CD8-positive, alpha-beta memory T cell (primary cell): ENCODE measurements at regions not wholly inside any gene's neighbourhood (a gene's known extent, or its start where the extent isn't known, plus 50 kb on each side); places are given as distances from the start of the nearest gene placed in this dataset.

Source experiments
- CTCF ChIA-PET: fragments of 350-600 bp; sonication (Branson Sonifier 250); formaldehyde crosslinking; loops from one replicate; lab custom pipeline; 2021; ENCODE audit warnings: antibody characterized with exemption; lab: Charles Lee
- POLR2A ChIA-PET: fragments of 350-600 bp; sonication (Branson Sonifier 250); formaldehyde crosslinking; loops from one replicate; lab custom pipeline; 2021; ENCODE audit warnings: antibody characterized with exemption; lab: Charles Lee
- DNase-seq, 5 donors: peaks; one replicate each; pipeline versions ENCODE4 v3.0.0 to v3.0.0-alpha.2; 2020 to 2022; ENCODE audit warnings: mixed read lengths in 1 of 5
- H3K27ac ChIP-seq: one replicate; pipeline ENCODE4 v1.7.0; 2013; ENCODE audit warnings: low read depth, mild to moderate bottlenecking, low read length, moderate library complexity
- H3K27me3 ChIP-seq: 2 replicates; pipeline ENCODE4 v1.7.0; 2013; ENCODE audit warnings: low read length, mild to moderate bottlenecking; ENCODE audit not compliant: insufficient read depth, poor library complexity, severe bottlenecking
- H3K36me3 ChIP-seq: 2 replicates; pipeline ENCODE4 v1.7.0; 2013; ENCODE audit warnings: mild to moderate bottlenecking, low read length, moderate library complexity; ENCODE audit not compliant: insufficient read depth
- H3K4me1 ChIP-seq: 2 replicates; pipeline ENCODE4 v1.7.0; 2013; ENCODE audit warnings: mild to moderate bottlenecking, low read length, moderate library complexity; ENCODE audit not compliant: insufficient read depth
- H3K4me3 ChIP-seq: 2 replicates; pipeline ENCODE4 v1.7.0; 2013; ENCODE audit warnings: mild to moderate bottlenecking, low read length
- H3K9me3 ChIP-seq: 2 replicates; pipeline ENCODE4 v1.7.0; 2013; ENCODE audit warnings: mild to moderate bottlenecking, low read length
- H3K27ac Mint-ChIP-seq, 8 donors: one replicate each; pipeline ENCODE4 v1.8.0; 2020 to 2021; ENCODE audit warnings: mixed read lengths in 8 of 8, mild to moderate bottlenecking in 6 of 8, inconsistent platforms in 3 of 8, moderate library complexity in 3 of 8
- H3K27me3 Mint-ChIP-seq, 2 donors: one replicate each; pipeline ENCODE4 v1.8.0; 2020 to 2021; ENCODE audit warnings: mixed read lengths in 2 of 2, mild to moderate bottlenecking in 1 of 2, moderate library complexity in 1 of 2
- H3K36me3 Mint-ChIP-seq, 3 donors: one replicate each; pipeline ENCODE4 v1.8.0; 2020 to 2021; ENCODE audit warnings: mixed read lengths in 3 of 3, inconsistent platforms in 1 of 3, mild to moderate bottlenecking in 1 of 3
- H3K4me1 Mint-ChIP-seq, 3 donors: one replicate each; pipeline ENCODE4 v1.8.0; 2020 to 2021; ENCODE audit warnings: mixed read lengths in 3 of 3, inconsistent platforms in 1 of 3, mild to moderate bottlenecking in 1 of 3
- H3K4me3 Mint-ChIP-seq, 7 donors: one replicate each; pipeline ENCODE4 v1.8.0; 2020 to 2021; ENCODE audit warnings: mixed read lengths in 7 of 7, mild to moderate bottlenecking in 6 of 7, moderate library complexity in 4 of 7, inconsistent platforms in 2 of 7
- H3K9me3 Mint-ChIP-seq, 5 donors: one replicate each; pipeline ENCODE4 v1.8.0; 2020 to 2022; ENCODE audit warnings: mixed read lengths in 5 of 5, mild to moderate bottlenecking in 3 of 5, moderate library complexity in 2 of 5, inconsistent platforms in 1 of 5

GRCh38 chr18:71966791-71967190 lies 577.4 kb downstream of the CBLN2 start:
- DNase-seq: no peak
- H3K9me3 ChIP-seq: no peaks in the 10 kb centered on the region
- no peak overlapping the region for H3K4me3 Mint-ChIP-seq
- H3K4me3 ChIP-seq: no peak overlapping the region
- POLR2A ChIA-PET: no interaction called here
- H3K27ac ChIP-seq: no peak overlapping the region
- peaks cover 0 to 42% (median 3%) of the 10 kb centered on the region in 5 donors for H3K9me3 Mint-ChIP-seq
- no peaks in the 10 kb centered on the region for H3K36me3 Mint-ChIP-seq
- no peak overlapping the region for H3K27ac Mint-ChIP-seq
- peaks cover 0 to 1% of the 10 kb centered on the region in 2 donors for H3K27me3 Mint-ChIP-seq
- H3K4me1 Mint-ChIP-seq: no peaks in the 10 kb centered on the region
- no peaks in the 10 kb centered on the region for H3K27me3 ChIP-seq
- CTCF ChIA-PET: no interaction called here
- no peaks in the 10 kb centered on the region for H3K36me3 ChIP-seq
- no peaks in the 10 kb centered on the region for H3K4me1 ChIP-seq

- H3K27me3 Mint-ChIP-seq: no peaks in the 10 kb centered on the region
- H3K27ac ChIP-seq: no peak overlapping the region
- H3K9me3 Mint-ChIP-seq: peaks cover 5 to 17% (median 12%) of the 10 kb centered on the region in 5 donors
- H3K27ac Mint-ChIP-seq: no peak overlapping the region
- no peaks in the 10 kb centered on the region for H3K9me3 ChIP-seq
- H3K36me3 Mint-ChIP-seq: no peaks in the 10 kb centered on the region
- H3K4me3 ChIP-seq: no peak overlapping the region
- no peaks in the 10 kb centered on the region for H3K4me1 Mint-ChIP-seq
- H3K4me3 Mint-ChIP-seq: no peak overlapping the region
- POLR2A ChIA-PET: no interaction called here
- CTCF ChIA-PET: no interaction called here
- DNase-seq: no peak
- no peaks in the 10 kb centered on the region for H3K27me3 ChIP-seq
- H3K4me1 ChIP-seq: no peaks in the 10 kb centered on the region
- no peaks in the 10 kb centered on the region for H3K36me3 ChIP-seq
Measured at GRCh38 chr18:71958605-71959004, 585.5 kb downstream of the CBLN2 start.

- ChIA-PET CTCF (no interaction called here), POLR2A (no interaction called here)
- Mint-ChIP-seq H3K27me3 (peaks cover 0 to 2% of the 10 kb centered on the region in 2 donors), H3K4me1 (no peaks in the 10 kb centered on the region), H3K36me3 (no peaks in the 10 kb centered on the region), H3K4me3 (no peak overlapping the region), H3K9me3 (peaks cover 3 to 26% (median 5%) of the 10 kb centered on the region in 5 donors), H3K27ac (no peak overlapping the region)
- H3K4me3 ChIP-seq: no peak overlapping the region
- no peaks in the 10 kb centered on the region for H3K27me3 ChIP-seq
- no peaks in the 10 kb centered on the region for H3K4me1 ChIP-seq
- H3K27ac ChIP-seq: no peak overlapping the region
- no peak for DNase-seq
- no peaks in the 10 kb centered on the region for H3K9me3 ChIP-seq
- H3K36me3 ChIP-seq: no peaks in the 10 kb centered on the region
Measured at GRCh38 chr18:71951001-71951400, 593.1 kb downstream of the CBLN2 start.

GRCh38 chr18:71942433-71942832 lies 601.7 kb downstream of the CBLN2 start:
- CTCF ChIA-PET: no interaction called here
- H3K27ac Mint-ChIP-seq: no peak overlapping the region
- no peak overlapping the region for H3K4me3 Mint-ChIP-seq
- POLR2A ChIA-PET: no interaction called here
- H3K9me3 Mint-ChIP-seq: peaks cover 7 to 43% (median 10%) of the 10 kb centered on the region in 5 donors
- no peaks in the 10 kb centered on the region for H3K4me1 Mint-ChIP-seq
- no peaks in the 10 kb centered on the region for H3K9me3 ChIP-seq
- no peak overlapping the region for H3K4me3 ChIP-seq
- no peaks in the 10 kb centered on the region for H3K36me3 Mint-ChIP-seq
- H3K27ac ChIP-seq: no peak overlapping the region
- no peaks in the 10 kb centered on the region for H3K36me3 ChIP-seq
- peaks cover 0 to 2% of the 10 kb centered on the region in 2 donors for H3K27me3 Mint-ChIP-seq
- no peaks in the 10 kb centered on the region for H3K27me3 ChIP-seq
- no peak for DNase-seq
- H3K4me1 ChIP-seq: no peaks in the 10 kb centered on the region

- Mint-ChIP-seq H3K4me1 (no peaks in the 10 kb centered on the region), H3K27ac (no peak overlapping the region), H3K4me3 (no peak overlapping the region), H3K27me3 (no peaks in the 10 kb centered on the region), H3K9me3 (peaks cover 5 to 30% (median 9%) of the 10 kb centered on the region in 5 donors), H3K36me3 (no peaks in the 10 kb centered on the region)
- CTCF ChIA-PET: no interaction called here
- POLR2A ChIA-PET: no interaction called here
- H3K9me3 ChIP-seq: no peaks in the 10 kb centered on the region
- no peak for DNase-seq
- no peak overlapping the region for H3K27ac ChIP-seq
- no peaks in the 10 kb centered on the region for H3K27me3 ChIP-seq
- H3K4me3 ChIP-seq: no peak overlapping the region
- no peaks in the 10 kb centered on the region for H3K4me1 ChIP-seq
- no peaks in the 10 kb centered on the region for H3K36me3 ChIP-seq
Measured at GRCh38 chr18:71939483-71939882, 604.7 kb downstream of the CBLN2 start.

GRCh38 chr18:71936744-71937143 lies 607.4 kb downstream of the CBLN2 start:
- H3K36me3 Mint-ChIP-seq: no peaks in the 10 kb centered on the region
- ChIA-PET POLR2A (no interaction called here), CTCF (no interaction called here)
- peaks cover 2 to 26% (median 4%) of the 10 kb centered on the region in 5 donors for H3K9me3 Mint-ChIP-seq
- Histone ChIP-seq H3K27ac (no peak overlapping the region), H3K4me1 (no peaks in the 10 kb centered on the region), H3K9me3 (no peaks in the 10 kb centered on the region), H3K27me3 (no peaks in the 10 kb centered on the region), H3K4me3 (no peak overlapping the region), H3K36me3 (no peaks in the 10 kb centered on the region)
- H3K27me3 Mint-ChIP-seq: no peaks in the 10 kb centered on the region
- no peaks in the 10 kb centered on the region for H3K4me1 Mint-ChIP-seq
- H3K27ac Mint-ChIP-seq: no peak overlapping the region
- no peak for DNase-seq
- no peak overlapping the region for H3K4me3 Mint-ChIP-seq

- ChIA-PET CTCF (no interaction called here), POLR2A (no interaction called here)
- H3K36me3 ChIP-seq: no peaks in the 10 kb centered on the region
- Mint-ChIP-seq H3K36me3 (no peaks in the 10 kb centered on the region), H3K27ac (no peak overlapping the region), H3K4me3 (no peak overlapping the region), H3K27me3 (no peaks in the 10 kb centered on the region), H3K9me3 (peaks cover 12 to 39% (median 28%) of the 10 kb centered on the region in 5 donors), H3K4me1 (no peaks in the 10 kb centered on the region)
- H3K27ac ChIP-seq: no peak overlapping the region
- no peak for DNase-seq
- H3K9me3 ChIP-seq: no peaks in the 10 kb centered on the region
- H3K4me1 ChIP-seq: no peaks in the 10 kb centered on the region
- no peak overlapping the region for H3K4me3 ChIP-seq
- no peaks in the 10 kb centered on the region for H3K27me3 ChIP-seq
Measured at GRCh38 chr18:71919211-71919610, 624.9 kb downstream of the CBLN2 start.

GRCh38 chr18:71913641-71914040 lies 630.5 kb downstream of the CBLN2 start:
- CTCF ChIA-PET: no interaction called here
- H3K27me3 ChIP-seq: no peaks in the 10 kb centered on the region

GRCh38 chr18:71902482-71902881 lies 641.7 kb downstream of the CBLN2 start:
- no peak overlapping the region for H3K27ac ChIP-seq
- no peak overlapping the region for H3K4me3 ChIP-seq
- CTCF ChIA-PET: no interaction called here
- no peaks in the 10 kb centered on the region for H3K9me3 ChIP-seq
- Mint-ChIP-seq H3K27ac (no peak overlapping the region), H3K36me3 (no peaks in the 10 kb centered on the region), H3K27me3 (no peaks in the 10 kb centered on the region), H3K4me3 (no peak overlapping the region), H3K4me1 (no peaks in the 10 kb centered on the region), H3K9me3 (peaks cover 2 to 26% (median 4%) of the 10 kb centered on the region in 5 donors)
- no peaks in the 10 kb centered on the region for H3K4me1 ChIP-seq
- H3K27me3 ChIP-seq: no peaks in the 10 kb centered on the region
- POLR2A ChIA-PET: no interaction called here
- DNase-seq: no peak
- H3K36me3 ChIP-seq: no peaks in the 10 kb centered on the region

More at GRCh38 chr18:71913641-71914040, 630.5 kb downstream of the CBLN2 start:
- POLR2A ChIA-PET: no interaction called here
- no peaks in the 10 kb centered on the region for H3K36me3 Mint-ChIP-seq
- Histone ChIP-seq H3K36me3 (no peaks in the 10 kb centered on the region), H3K4me3 (no peak overlapping the region), H3K27ac (no peak overlapping the region), H3K9me3 (peaks cover 3% of the 10 kb centered on the region), H3K4me1 (no peaks in the 10 kb centered on the region)
- H3K27ac Mint-ChIP-seq: no peak overlapping the region
- H3K9me3 Mint-ChIP-seq: peaks cover 3 to 15% (median 11%) of the 10 kb centered on the region in 5 donors
- no peaks in the 10 kb centered on the region for H3K4me1 Mint-ChIP-seq
- no peak for DNase-seq
- no peak overlapping the region for H3K4me3 Mint-ChIP-seq
- H3K27me3 Mint-ChIP-seq: no peaks in the 10 kb centered on the region
